A673 (cell line): ENCODE measurements at regions not wholly inside any gene's neighbourhood (a gene's known extent, or its start where the extent isn't known, plus 50 kb on each side); places are given as distances from the start of the nearest gene placed in this dataset. TPM values are rescaled to one million over a fixed set of nuclear protein-coding genes. Genes with fewer than 3 reads are reported as not detected.

Source experiments
- BruUV-seq: library from RNA; stranded (reverse); fragments of 400-500 nt; replicated peaks from 2 replicates; lab custom pipeline; 2021; lab: Mats Ljungman, UMichigan
- CTCF ChIA-PET: fragments of 300-600 bp; sonication (Branson Sonifier 250); formaldehyde crosslinking; loops from one replicate; lab custom pipeline; 2022; ENCODE audit warnings: antibody characterized with exemption; lab: Charles Lee
- POLR2A ChIA-PET: fragments of 300-600 bp; sonication (Branson Sonifier 250); formaldehyde crosslinking; loops from one replicate; lab custom pipeline; 2022; ENCODE audit warnings: antibody characterized with exemption; ENCODE audit not compliant: low non-redundant PET; lab: Charles Lee
- DNase-seq: peaks from one replicate; pipeline ENCODE4 v3.0.0-alpha.2; 2015; ENCODE audit warnings: low spot score
- H3K27ac ChIP-seq: fragments of 200-600 bp; sonication (generic); 2 replicates; pipeline ENCODE4 v1.5.1; 2016; ENCODE audit warnings: mixed run types, low read depth, mild to moderate bottlenecking, mixed read lengths, antibody characterized with exemption, low read length; ENCODE audit not compliant: poor library complexity, severe bottlenecking
- H3K27me3 ChIP-seq: fragments of 200-600 bp; sonication (generic); replicated peaks from 2 replicates; pipeline ENCODE4 v1.6.1; 2017; ENCODE audit warnings: mixed run types, low read depth, mild to moderate bottlenecking, mixed read lengths, antibody characterized with exemption, low read length; ENCODE audit not compliant: insufficient read depth, poor library complexity
- H3K36me3 ChIP-seq: fragments of 200-600 bp; sonication (generic); 2 replicates; pipeline ENCODE4 v1.6.1; 2016; ENCODE audit warnings: mixed run types, mild to moderate bottlenecking, mixed read lengths, antibody characterized with exemption, low read length; ENCODE audit not compliant: insufficient read depth, poor library complexity, severe bottlenecking
- H3K4me1 ChIP-seq: fragments of 200-600 bp; sonication (generic); 2 replicates; pipeline ENCODE4 v1.6.1; 2017; ENCODE audit warnings: mixed run types, mild to moderate bottlenecking, mixed read lengths, antibody characterized with exemption, low read length; ENCODE audit not compliant: insufficient read depth, poor library complexity, severe bottlenecking
- H3K4me3 ChIP-seq: fragments of 200-600 bp; sonication (generic); 2 replicates; pipeline ENCODE4 v1.5.1; 2016; ENCODE audit warnings: low read depth, mixed run types, mild to moderate bottlenecking, mixed read lengths, low read length; ENCODE audit not compliant: poor library complexity, severe bottlenecking
- H3K9me3 ChIP-seq: fragments of 200-600 bp; sonication (generic); 2 replicates; pipeline ENCODE4 v1.6.1; 2016; ENCODE audit warnings: mixed run types, low read depth, mild to moderate bottlenecking, mixed read lengths, antibody characterized with exemption, low read length; ENCODE audit not compliant: poor library complexity, severe bottlenecking
- EZH2 ChIP-seq: fragments of 200-600 bp; sonication (generic); IDR thresholded peaks from 2 replicates; pipeline ENCODE4 v1.6.1; 2017; ENCODE audit warnings: borderline replicate concordance, low read depth, mild to moderate bottlenecking, mixed read lengths, antibody characterized with exemption, low read length; ENCODE audit not compliant: poor library complexity, severe bottlenecking
- intact Hi-C: fragments of 100-400 bp; cut with micrococcal nuclease; formaldehyde crosslinking; loops from one replicate; pipeline ENCODE4 v1.10.0; 2022; ENCODE audit not compliant: unreplicated experiment
- microRNA-seq: library from miRNA; unstranded; fragments of <30 nt; microRNA quantifications from one replicate; pipeline ENCODE4 v1.2.0, GENCODE V29; 2021
- TF ChIP-seq, protein P1 (sequence below): fragments of 300-800, 200-600 bp; sonication (generic); conservative IDR thresholded peaks from 2 replicates; pipeline ENCODE4 v1.5.1; 2017; ENCODE audit warnings: low read depth, mild to moderate bottlenecking, antibody characterized with exemption, low read length, moderate library complexity, mixed read lengths

DNA sequence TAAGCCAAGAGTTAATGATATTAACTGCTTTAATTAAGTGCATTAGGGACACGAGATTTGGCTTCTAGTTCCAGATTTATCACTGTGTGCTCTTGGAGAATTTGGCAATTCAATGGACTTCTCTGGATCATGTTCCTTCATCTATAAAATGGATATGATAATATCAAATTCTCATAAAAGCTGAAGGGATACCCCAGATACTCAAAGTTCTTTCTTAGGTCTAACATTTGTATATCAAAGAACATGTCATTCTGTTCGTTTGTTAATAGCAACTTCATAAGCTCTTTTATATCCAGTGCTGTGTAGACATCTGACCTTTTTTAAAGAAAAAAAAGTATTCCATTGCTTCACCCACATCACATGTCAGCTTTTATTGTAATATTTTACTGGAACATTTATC is 54.6 kb upstream of the HDAC9 start:
- no peak for TF ChIP-seq EZH2
- TF ChIP-seq, protein P1, sequence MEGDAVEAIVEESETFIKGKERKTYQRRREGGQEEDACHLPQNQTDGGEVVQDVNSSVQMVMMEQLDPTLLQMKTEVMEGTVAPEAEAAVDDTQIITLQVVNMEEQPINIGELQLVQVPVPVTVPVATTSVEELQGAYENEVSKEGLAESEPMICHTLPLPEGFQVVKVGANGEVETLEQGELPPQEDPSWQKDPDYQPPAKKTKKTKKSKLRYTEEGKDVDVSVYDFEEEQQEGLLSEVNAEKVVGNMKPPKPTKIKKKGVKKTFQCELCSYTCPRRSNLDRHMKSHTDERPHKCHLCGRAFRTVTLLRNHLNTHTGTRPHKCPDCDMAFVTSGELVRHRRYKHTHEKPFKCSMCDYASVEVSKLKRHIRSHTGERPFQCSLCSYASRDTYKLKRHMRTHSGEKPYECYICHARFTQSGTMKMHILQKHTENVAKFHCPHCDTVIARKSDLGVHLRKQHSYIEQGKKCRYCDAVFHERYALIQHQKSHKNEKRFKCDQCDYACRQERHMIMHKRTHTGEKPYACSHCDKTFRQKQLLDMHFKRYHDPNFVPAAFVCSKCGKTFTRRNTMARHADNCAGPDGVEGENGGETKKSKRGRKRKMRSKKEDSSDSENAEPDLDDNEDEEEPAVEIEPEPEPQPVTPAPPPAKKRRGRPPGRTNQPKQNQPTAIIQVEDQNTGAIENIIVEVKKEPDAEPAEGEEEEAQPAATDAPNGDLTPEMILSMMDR, result no peak
- no peak for DNase-seq
- Histone ChIP-seq H3K9me3 (no peaks in the 10 kb centered on the region), H3K27me3 (no peaks in the 10 kb centered on the region), H3K4me1 (no peaks in the 10 kb centered on the region), H3K36me3 (no peaks in the 10 kb centered on the region), H3K4me3 (no peak overlapping the region), H3K27ac (no peak overlapping the region)
- BruUV-seq, result no TSS peak
- CTCF ChIA-PET, result no interaction called here
- intact Hi-C loops, result no loop called here
- POLR2A ChIA-PET, result no interaction called here

DNA sequence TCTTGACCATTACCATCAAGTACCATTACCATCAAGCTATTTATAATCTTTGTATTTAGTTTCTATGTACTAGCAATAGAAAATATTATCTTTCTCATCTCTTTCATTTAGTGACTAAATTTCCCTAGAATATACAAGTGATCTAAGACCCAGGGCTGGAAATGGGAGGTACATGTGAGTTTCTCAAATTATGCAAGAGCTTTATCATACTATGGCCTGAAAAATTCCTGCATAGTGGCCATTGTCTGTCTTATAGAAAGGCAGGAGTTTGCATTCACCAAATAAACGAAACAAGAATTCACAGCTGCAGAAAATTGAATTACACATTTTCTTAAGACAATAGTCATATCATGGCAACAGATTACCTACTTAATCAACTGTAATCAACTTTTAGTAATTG is 50.7 kb upstream of the HDAC9 start:
- ChIA-PET POLR2A (no interaction called here), CTCF (no interaction called here)
- DNase-seq, result no peak
- Histone ChIP-seq H3K4me1 (no peaks in the 10 kb centered on the region), H3K27ac (no peak overlapping the region), H3K36me3 (no peaks in the 10 kb centered on the region), H3K27me3 (no peaks in the 10 kb centered on the region), H3K4me3 (no peak overlapping the region), H3K9me3 (no peaks in the 10 kb centered on the region)
- intact Hi-C loops, result no loop called here
- no peak for TF ChIP-seq EZH2
- TF ChIP-seq, protein P1, result no peak
- no TSS peak for BruUV-seq

DNA sequence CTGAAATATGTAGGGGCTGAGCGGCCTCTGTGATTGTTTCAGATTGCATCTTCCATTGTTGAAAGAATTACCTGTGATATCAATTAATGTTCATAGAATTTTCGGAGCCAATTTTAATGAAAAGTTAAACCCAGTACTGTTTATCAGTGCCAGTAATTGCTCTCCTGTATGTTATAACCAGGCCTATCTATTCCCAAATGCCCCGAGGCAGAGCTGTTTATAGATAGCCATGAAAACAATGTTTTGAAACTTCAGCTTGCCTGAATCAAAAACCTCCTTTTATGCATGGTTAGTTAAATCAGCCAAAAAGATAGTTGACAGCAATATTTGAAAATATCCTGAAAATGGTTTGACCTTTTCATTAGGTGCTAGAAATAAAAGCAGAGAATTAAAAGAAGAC is 50.1 kb upstream of the HDAC9 start:
- TF ChIP-seq, protein P1, result no peak
- TF ChIP-seq EZH2, result no peak
- no peaks in the 10 kb centered on the region for H3K9me3 ChIP-seq
- intact Hi-C loops, result no loop called here
- ChIA-PET POLR2A (no interaction called here), CTCF (no interaction called here)
- no TSS peak for BruUV-seq
- no peak overlapping the region for H3K27ac ChIP-seq
- no peaks in the 10 kb centered on the region for H3K36me3 ChIP-seq
- no peaks in the 10 kb centered on the region for H3K27me3 ChIP-seq
- no peaks in the 10 kb centered on the region for H3K4me1 ChIP-seq
- no peak for DNase-seq
- H3K4me3 ChIP-seq, result no peak overlapping the region

Small RNA genes lying in the stretch of these regions (microRNA-seq; reads per million reads assigned to microRNA genes)
- not detected for gene MIR1302-6
